Kidney epithelial cell (primary cell): ENCODE measurements at regions not wholly inside any gene's neighbourhood (a gene's known extent, or its start where the extent isn't known, plus 50 kb on each side); places are given as distances from the start of the nearest gene placed in this dataset.

Experiments
- DNase-seq: peaks from one replicate; pipeline ENCODE4 v3.0.0-alpha.2; 2010; ENCODE audit warnings: low read depth
- H3K27me3 ChIP-seq: 2 replicates; pipeline ENCODE4 v1.6.0; 2011; ENCODE audit warnings: low read length; ENCODE audit not compliant: control insufficient read depth, insufficient read depth
- H3K36me3 ChIP-seq: 2 replicates; pipeline ENCODE4 v1.5.1; 2011; ENCODE audit warnings: low read length; ENCODE audit not compliant: control insufficient read depth, insufficient read depth
- H3K4me3 ChIP-seq: 2 replicates; pipeline ENCODE4 v1.5.1; 2011; ENCODE audit warnings: low read depth, mild to moderate bottlenecking, control low read depth, low read length
- CTCF ChIP-seq: IDR thresholded peaks from 2 replicates; pipeline ENCODE4 v1.5.1; 2011; ENCODE audit warnings: mild to moderate bottlenecking, moderate library complexity, low read length, control low read depth, inconsistent platforms; ENCODE audit not compliant: insufficient read depth, poor library complexity, severe bottlenecking

- H3K4me3 ChIP-seq: no peak overlapping the region
- TF ChIP-seq CTCF: no peak
- H3K36me3 ChIP-seq: no peaks in the 10 kb centered on the region
- no peak for DNase-seq
- H3K27me3 ChIP-seq: no peaks in the 10 kb centered on the region
Measured at GRCh38 chr9:107546859-107547258, 57.3 kb upstream of the KLF4 start.

GRCh38 chr9:107545036-107545435, 55.5 kb upstream of the KLF4 start:
- DNase-seq: no peak
- Histone ChIP-seq H3K27me3 (no peaks in the 10 kb centered on the region), H3K36me3 (no peaks in the 10 kb centered on the region), H3K4me3 (no peak overlapping the region)
- no peak for TF ChIP-seq CTCF

- no peaks in the 10 kb centered on the region for H3K27me3 ChIP-seq
Measured at GRCh38 chr9:107542411-107543157, 53.0 kb upstream of the KLF4 start.

GRCh38 chr9:107541523-107541922, 52.0 kb upstream of the KLF4 start:
- Histone ChIP-seq H3K36me3 (no peaks in the 10 kb centered on the region), H3K4me3 (no peak overlapping the region), H3K27me3 (no peaks in the 10 kb centered on the region)
- DNase-seq: no peak
- no peak for TF ChIP-seq CTCF

More at GRCh38 chr9:107542411-107543157, 53.0 kb upstream of the KLF4 start:
- TF ChIP-seq CTCF: no peak
- no peak for DNase-seq
- no peaks in the 10 kb centered on the region for H3K36me3 ChIP-seq
- no peak overlapping the region for H3K4me3 ChIP-seq

GRCh38 chr9:107540164-107540561, 50.6 kb upstream of the KLF4 start:
- H3K27me3 ChIP-seq: no peaks in the 10 kb centered on the region
- no peak for TF ChIP-seq CTCF
- H3K36me3 ChIP-seq: no peaks in the 10 kb centered on the region
- no peak overlapping the region for H3K4me3 ChIP-seq
- no peak for DNase-seq
